OCI-LY7 (cell line): ENCODE measurements at regions not wholly inside any gene's neighbourhood (a gene's known extent, or its start where the extent isn't known, plus 50 kb on each side); places are given as distances from the start of the nearest gene placed in this dataset.

Experiments
- BruUV-seq: library from RNA; stranded (reverse); fragments of 400-500 nt; replicated peaks from 2 replicates; lab custom pipeline; 2021; lab: Mats Ljungman, UMichigan
- CTCF ChIA-PET: fragments of 300-600 bp; sonication (Branson Sonifier 250); formaldehyde crosslinking; loops from one replicate; lab custom pipeline; 2022; ENCODE audit warnings: antibody characterized with exemption; ENCODE audit not compliant: unreplicated experiment; lab: Charles Lee
- POLR2A ChIA-PET: fragments of 300-600 bp; sonication (Branson Sonifier 250); formaldehyde crosslinking; loops from one replicate; lab custom pipeline; 2022; ENCODE audit warnings: antibody characterized with exemption; lab: Charles Lee
- DNase-seq: peaks from one replicate; pipeline ENCODE4 v3.0.0-alpha.2; 2015; ENCODE audit warnings: low spot score
- H2AFZ ChIP-seq: fragments of 200-600 bp; sonication (generic), shearing (Covaris generic); 2 replicates; pipeline ENCODE4 v1.6.1; 2014; ENCODE audit warnings: mild to moderate bottlenecking, antibody characterized with exemption, low read length, moderate library complexity
- H3K27ac ChIP-seq: fragments of 200-600 bp; sonication (generic); 2 replicates; pipeline ENCODE4 v1.5.1; 2014; ENCODE audit warnings: mixed run types, low read depth, mild to moderate bottlenecking, moderate library complexity, low read length, inconsistent platforms; ENCODE audit not compliant: poor library complexity, severe bottlenecking
- H3K36me3 ChIP-seq: fragments of 200-600 bp; sonication (generic); 2 replicates; pipeline ENCODE4 v1.6.1; 2014; ENCODE audit warnings: mild to moderate bottlenecking, antibody characterized with exemption, low read length, moderate library complexity, mixed read lengths; ENCODE audit not compliant: insufficient read depth
- H3K4me1 ChIP-seq: fragments of 200-600 bp; sonication (generic); 2 replicates; pipeline ENCODE4 v1.5.1; 2014; ENCODE audit warnings: mild to moderate bottlenecking, low read length; ENCODE audit not compliant: insufficient read depth, poor library complexity, severe bottlenecking
- H3K4me2 ChIP-seq: fragments of 200-600 bp; sonication (generic); 2 replicates; pipeline ENCODE4 v1.6.1; 2014; ENCODE audit warnings: mild to moderate bottlenecking, low read length
- H3K4me3 ChIP-seq: fragments of 200-600 bp; sonication (generic); 2 replicates; pipeline ENCODE4 v1.5.1; 2014; ENCODE audit warnings: mild to moderate bottlenecking, low read depth, low read length; ENCODE audit not compliant: poor library complexity, severe bottlenecking
- H3K79me2 ChIP-seq: fragments of 200-600 bp; sonication (generic); 2 replicates; pipeline ENCODE4 v1.6.1; 2016; ENCODE audit warnings: low read depth, mild to moderate bottlenecking, low read length, moderate library complexity, mixed read lengths; ENCODE audit not compliant: insufficient read depth
- H3K9me2 ChIP-seq: fragments of 200-600 bp; sonication (generic); 2 replicates; pipeline ENCODE4 v1.6.1; 2016; ENCODE audit warnings: mild to moderate bottlenecking, low read length, mixed read lengths; ENCODE audit not compliant: insufficient read depth
- H3K9me3 ChIP-seq: fragments of 200-600 bp; sonication (generic); 2 replicates; pipeline ENCODE4 v1.6.1; 2014; ENCODE audit warnings: mild to moderate bottlenecking, mixed run types, low read length, mixed read lengths
- H4K20me1 ChIP-seq: fragments of 200-600 bp; sonication (generic); 2 replicates; pipeline ENCODE4 v1.6.1; 2014; ENCODE audit warnings: mild to moderate bottlenecking, antibody characterized with exemption, low read length, moderate library complexity, mixed read lengths; ENCODE audit not compliant: insufficient read depth
- EZH2phosphoT487 ChIP-seq: fragments of 200-600 bp; sonication (generic); IDR thresholded peaks from 2 replicates; pipeline ENCODE4 v1.6.1; 2018; ENCODE audit warnings: low read depth, borderline replicate concordance, mild to moderate bottlenecking, mixed run types, antibody characterized with exemption, low read length, moderate library complexity, mixed read lengths
- intact Hi-C: fragments of 100-400 bp; cut with micrococcal nuclease; formaldehyde crosslinking; loops from one replicate; pipeline ENCODE4 v1.10.0; 2022; ENCODE audit not compliant: unreplicated experiment
- TF ChIP-seq, protein P1 (sequence below): fragments of 200-600 bp; sonication (generic); conservative IDR thresholded peaks from 2 replicates; pipeline ENCODE4 v1.5.1; 2014; ENCODE audit warnings: mild to moderate bottlenecking, antibody characterized with exemption, low read length, moderate library complexity, mixed read lengths

DNA sequence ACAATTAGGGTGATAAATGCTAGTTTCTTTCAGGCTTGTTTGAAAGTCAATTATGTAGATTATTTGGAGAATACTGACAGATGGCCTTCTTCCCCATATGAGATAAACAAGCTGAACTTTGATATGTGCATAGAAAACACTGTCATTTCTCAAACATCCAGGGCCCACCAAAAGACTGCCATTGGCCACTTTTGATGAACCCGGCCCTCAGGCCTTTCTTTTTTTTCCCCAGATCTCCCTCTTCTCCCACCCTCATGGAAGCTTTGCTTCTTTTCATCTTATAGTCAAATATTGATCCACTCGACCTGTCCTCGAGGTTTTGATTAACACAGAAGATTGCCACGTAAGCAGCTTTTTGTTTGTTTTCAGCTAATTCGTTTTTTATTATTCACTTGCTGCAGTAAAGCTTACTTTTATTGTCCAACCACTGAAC is 377.4 kb downstream of the SMARCA1 start:
- H3K4me1 ChIP-seq = no peaks in the 10 kb centered on the region
- BruUV-seq = no TSS peak
- H3K36me3 ChIP-seq = no peaks in the 10 kb centered on the region
- no peak overlapping the region for H3K27ac ChIP-seq
- TF ChIP-seq, protein P1, sequence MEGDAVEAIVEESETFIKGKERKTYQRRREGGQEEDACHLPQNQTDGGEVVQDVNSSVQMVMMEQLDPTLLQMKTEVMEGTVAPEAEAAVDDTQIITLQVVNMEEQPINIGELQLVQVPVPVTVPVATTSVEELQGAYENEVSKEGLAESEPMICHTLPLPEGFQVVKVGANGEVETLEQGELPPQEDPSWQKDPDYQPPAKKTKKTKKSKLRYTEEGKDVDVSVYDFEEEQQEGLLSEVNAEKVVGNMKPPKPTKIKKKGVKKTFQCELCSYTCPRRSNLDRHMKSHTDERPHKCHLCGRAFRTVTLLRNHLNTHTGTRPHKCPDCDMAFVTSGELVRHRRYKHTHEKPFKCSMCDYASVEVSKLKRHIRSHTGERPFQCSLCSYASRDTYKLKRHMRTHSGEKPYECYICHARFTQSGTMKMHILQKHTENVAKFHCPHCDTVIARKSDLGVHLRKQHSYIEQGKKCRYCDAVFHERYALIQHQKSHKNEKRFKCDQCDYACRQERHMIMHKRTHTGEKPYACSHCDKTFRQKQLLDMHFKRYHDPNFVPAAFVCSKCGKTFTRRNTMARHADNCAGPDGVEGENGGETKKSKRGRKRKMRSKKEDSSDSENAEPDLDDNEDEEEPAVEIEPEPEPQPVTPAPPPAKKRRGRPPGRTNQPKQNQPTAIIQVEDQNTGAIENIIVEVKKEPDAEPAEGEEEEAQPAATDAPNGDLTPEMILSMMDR = no peak
- TF ChIP-seq EZH2phosphoT487 = no peak
- H3K9me2 ChIP-seq = no peaks in the 10 kb centered on the region
- no peak for DNase-seq
- no peak overlapping the region for H3K4me3 ChIP-seq
- POLR2A ChIA-PET = no interaction called here
- H2AFZ ChIP-seq = no peak overlapping the region
- CTCF ChIA-PET = no interaction called here
- intact Hi-C loops = no loop called here
- no peaks in the 10 kb centered on the region for H3K79me2 ChIP-seq
- H4K20me1 ChIP-seq = no peaks in the 10 kb centered on the region
- no peak overlapping the region for H3K4me2 ChIP-seq
- H3K9me3 ChIP-seq = no peaks in the 10 kb centered on the region

DNA sequence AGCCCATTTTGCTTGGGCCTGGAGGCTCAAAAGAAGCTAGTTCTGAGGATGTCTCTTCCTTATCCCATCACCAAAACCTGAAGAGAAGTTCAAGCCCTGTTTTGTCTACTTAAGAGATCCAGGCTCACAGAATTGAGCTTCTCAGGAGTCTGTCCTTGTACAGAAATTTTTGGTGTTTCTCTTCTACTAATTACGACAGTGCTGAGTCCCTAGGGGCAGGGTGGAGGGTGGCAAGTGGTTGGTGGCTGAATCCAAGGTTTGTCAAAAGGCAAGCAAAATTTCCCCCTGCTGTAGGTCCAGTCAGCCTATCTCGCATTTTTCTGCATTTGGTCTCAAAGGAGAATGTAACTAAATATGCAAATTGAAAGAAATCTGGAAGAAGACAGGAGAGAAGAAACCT is 377.9 kb downstream of the SMARCA1 start:
- no peak overlapping the region for H3K4me2 ChIP-seq
- CTCF ChIA-PET = no interaction called here
- H3K4me3 ChIP-seq = no peak overlapping the region

More for the DNA sequence above, 377.9 kb downstream of the SMARCA1 start:
- TF ChIP-seq EZH2phosphoT487 = no peak
- TF ChIP-seq, protein P1 = no peak
- intact Hi-C loops = no loop called here
- no peak overlapping the region for H3K27ac ChIP-seq
- no peaks in the 10 kb centered on the region for H3K36me3 ChIP-seq
- no peaks in the 10 kb centered on the region for H3K79me2 ChIP-seq
- no peaks in the 10 kb centered on the region for H3K9me2 ChIP-seq
- H4K20me1 ChIP-seq = no peaks in the 10 kb centered on the region
- no peak overlapping the region for H2AFZ ChIP-seq
- no peak for DNase-seq
- BruUV-seq = no TSS peak
- no peaks in the 10 kb centered on the region for H3K9me3 ChIP-seq
- H3K4me1 ChIP-seq = no peaks in the 10 kb centered on the region
- POLR2A ChIA-PET = no interaction called here
